ENCODE measurements at regions not wholly inside any gene's neighbourhood (a gene's known extent, or its start where the extent isn't known, plus 50 kb on each side); places are given as distances from the start of the nearest gene placed in this dataset.

DNA sequence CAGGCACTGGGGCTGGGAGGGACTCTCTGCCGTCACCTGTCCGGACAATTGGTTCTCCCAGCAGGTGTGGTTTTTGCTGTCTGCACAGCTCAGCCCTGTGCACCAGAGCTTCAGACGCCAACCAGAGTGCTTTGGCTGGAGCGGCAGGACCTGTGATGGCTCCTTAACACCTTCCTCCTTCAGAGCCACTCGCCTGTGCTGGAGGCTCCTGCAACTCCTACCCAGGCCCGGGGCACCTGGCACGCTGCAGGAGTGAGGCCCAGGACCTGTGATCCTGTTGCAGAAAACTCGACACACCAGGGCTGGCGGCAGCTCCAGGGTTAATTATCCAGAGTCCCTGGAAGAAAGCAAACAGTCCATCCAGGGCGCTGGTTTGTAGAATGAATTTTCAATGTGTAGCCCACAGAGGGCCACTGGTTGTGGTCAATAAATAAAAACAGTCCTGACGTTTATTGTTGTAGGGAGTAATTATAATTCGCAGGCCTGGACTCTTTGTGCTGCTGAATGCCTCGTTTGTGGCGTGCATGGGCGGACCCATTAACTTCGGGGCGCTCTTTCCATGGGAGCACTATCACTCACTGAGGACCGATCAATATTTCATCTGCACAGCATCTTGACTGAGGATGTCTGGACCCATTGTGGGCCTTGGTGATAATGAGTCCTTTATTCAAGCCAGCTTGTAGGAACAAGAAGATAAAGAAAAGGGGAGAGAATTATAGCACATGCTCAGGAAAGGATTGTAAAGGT, 339.7 kb upstream of the IRX4 start:
- no peak overlapping the region for H3K4me3 ChIP-seq
- no peaks in the 10 kb centered on the region for H3K4me1 ChIP-seq (replicated peaks)
- no peaks in the 10 kb centered on the region for H3K27me3 ChIP-seq (replicated peaks; ENCODE audit: insufficient read depth)
- H3K9me3 ChIP-seq, result no peaks in the 10 kb centered on the region
- no peak for DNase-seq (ENCODE audit: low spot score)
- TF ChIP-seq POLR2AphosphoS5 (IDR thresholded peaks at IDR 0.05) (no peak), POLR2A (IDR thresholded peaks at IDR 0.05) (no peak), CTCF (IDR thresholded peaks at IDR 0.05) (no peak)
- no peak overlapping the region for H3K27ac ChIP-seq
- intact Hi-C loops (cut with DNase I), result no loop called here
- H3K36me3 ChIP-seq, result no peaks in the 10 kb centered on the region
- WGBS, result 73% methylated on average over 17 of the region's 18 CpGs

- intact Hi-C loops (cut with DNase I), result no loop called here
- H3K36me3 ChIP-seq, result no peaks in the 10 kb centered on the region
- no peak for TF ChIP-seq POLR2AphosphoS5 (IDR thresholded peaks at IDR 0.05)
- TF ChIP-seq CTCF (IDR thresholded peaks at IDR 0.05), result no peak
- TF ChIP-seq POLR2A (IDR thresholded peaks at IDR 0.05), result no peak
- H3K4me1 ChIP-seq (replicated peaks), result no peaks in the 10 kb centered on the region
- H3K27ac ChIP-seq, result no peak overlapping the region
- no peak overlapping the region for H3K4me3 ChIP-seq
- 92% methylated on average over 5 of the region's 5 CpGs for WGBS
- no peak for DNase-seq (ENCODE audit: low spot score)
- no peaks in the 10 kb centered on the region for H3K27me3 ChIP-seq (replicated peaks; ENCODE audit: insufficient read depth)
- H3K9me3 ChIP-seq, result no peaks in the 10 kb centered on the region
Measured at GRCh38 chr5:2221450-2221849, 338.7 kb upstream of the IRX4 start.

DNA sequence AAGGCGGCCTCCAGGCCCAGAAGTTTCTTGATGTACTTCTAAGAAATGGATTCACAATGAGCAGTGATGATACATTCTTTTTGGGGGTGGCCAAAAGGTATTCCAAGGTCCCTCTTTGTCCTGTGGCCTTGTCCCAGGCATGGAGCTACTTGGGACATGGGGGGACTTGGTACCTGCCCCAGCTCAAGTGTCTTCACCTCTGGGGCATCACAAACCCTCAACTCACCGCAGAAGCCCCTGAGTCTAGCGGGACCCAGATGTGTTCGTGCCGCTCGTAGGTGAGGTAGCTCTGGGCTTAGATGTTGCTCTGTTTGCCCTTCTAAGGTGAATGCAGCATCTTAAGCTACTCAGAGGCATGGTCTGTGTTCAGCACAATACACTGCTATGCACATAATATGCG, 338.0 kb upstream of the IRX4 start:
- no peaks in the 10 kb centered on the region for H3K9me3 ChIP-seq
- intact Hi-C loops (cut with DNase I), result no loop called here
- no peaks in the 10 kb centered on the region for H3K36me3 ChIP-seq
- H3K27ac ChIP-seq, result no peak overlapping the region
- 89% methylated on average over 7 of the region's 7 CpGs for WGBS
- no peak overlapping the region for H3K4me3 ChIP-seq
- no peaks in the 10 kb centered on the region for H3K27me3 ChIP-seq (replicated peaks; ENCODE audit: insufficient read depth)
- H3K4me1 ChIP-seq (replicated peaks), result no peaks in the 10 kb centered on the region
- DNase-seq (ENCODE audit: low spot score), result no peak
- no peak for TF ChIP-seq CTCF (IDR thresholded peaks at IDR 0.05)
- no peak for TF ChIP-seq POLR2AphosphoS5 (IDR thresholded peaks at IDR 0.05)
- TF ChIP-seq POLR2A (IDR thresholded peaks at IDR 0.05), result no peak

GRCh38 chr5:2219149-2219776, 336.5 kb upstream of the IRX4 start:
- intact Hi-C loops (cut with DNase I), result no loop called here
- H3K27ac ChIP-seq, result no peak overlapping the region
- 96% methylated on average over 3 of the region's 3 CpGs for WGBS
- H3K9me3 ChIP-seq, result no peaks in the 10 kb centered on the region
- no peak overlapping the region for H3K4me3 ChIP-seq
- TF ChIP-seq POLR2AphosphoS5 (IDR thresholded peaks at IDR 0.05) (no peak), POLR2A (IDR thresholded peaks at IDR 0.05) (no peak), CTCF (IDR thresholded peaks at IDR 0.05) (no peak)
- DNase-seq (ENCODE audit: low spot score), result no peak
- no peaks in the 10 kb centered on the region for H3K4me1 ChIP-seq (replicated peaks)
- H3K27me3 ChIP-seq (replicated peaks; ENCODE audit: insufficient read depth), result no peaks in the 10 kb centered on the region
- H3K36me3 ChIP-seq, result no peaks in the 10 kb centered on the region

GRCh38 chr5:2217219-2217618, 334.5 kb upstream of the IRX4 start:
- no peak for TF ChIP-seq POLR2A (IDR thresholded peaks at IDR 0.05)
- TF ChIP-seq POLR2AphosphoS5 (IDR thresholded peaks at IDR 0.05), result no peak
- no peak for TF ChIP-seq CTCF (IDR thresholded peaks at IDR 0.05)
- Histone ChIP-seq H3K4me1 (replicated peaks) (no peaks in the 10 kb centered on the region), H3K9me3 (no peaks in the 10 kb centered on the region), H3K27me3 (replicated peaks; ENCODE audit: insufficient read depth) (no peaks in the 10 kb centered on the region), H3K4me3 (no peak overlapping the region), H3K27ac (no peak overlapping the region), H3K36me3 (no peaks in the 10 kb centered on the region)
- intact Hi-C loops (cut with DNase I), result no loop called here
- DNase-seq (ENCODE audit: low spot score), result no peak
- WGBS, result 74% methylated on average over 4 of the region's 4 CpGs
